ENCODE measurements at regions not wholly inside any gene's neighbourhood (a gene's known extent, or its start where the extent isn't known, plus 50 kb on each side); places are given as distances from the start of the nearest gene placed in this dataset.

GRCh38 chr1:94611681-94612475, 70.3 kb upstream of the F3 start:
- no peak for DNase-seq

- no peak for DNase-seq
Measured at GRCh38 chr1:94609619-94610018, 68.1 kb upstream of the F3 start.

- no peak for DNase-seq
Measured at GRCh38 chr1:94608852-94609530, 67.4 kb upstream of the F3 start.

DNA sequence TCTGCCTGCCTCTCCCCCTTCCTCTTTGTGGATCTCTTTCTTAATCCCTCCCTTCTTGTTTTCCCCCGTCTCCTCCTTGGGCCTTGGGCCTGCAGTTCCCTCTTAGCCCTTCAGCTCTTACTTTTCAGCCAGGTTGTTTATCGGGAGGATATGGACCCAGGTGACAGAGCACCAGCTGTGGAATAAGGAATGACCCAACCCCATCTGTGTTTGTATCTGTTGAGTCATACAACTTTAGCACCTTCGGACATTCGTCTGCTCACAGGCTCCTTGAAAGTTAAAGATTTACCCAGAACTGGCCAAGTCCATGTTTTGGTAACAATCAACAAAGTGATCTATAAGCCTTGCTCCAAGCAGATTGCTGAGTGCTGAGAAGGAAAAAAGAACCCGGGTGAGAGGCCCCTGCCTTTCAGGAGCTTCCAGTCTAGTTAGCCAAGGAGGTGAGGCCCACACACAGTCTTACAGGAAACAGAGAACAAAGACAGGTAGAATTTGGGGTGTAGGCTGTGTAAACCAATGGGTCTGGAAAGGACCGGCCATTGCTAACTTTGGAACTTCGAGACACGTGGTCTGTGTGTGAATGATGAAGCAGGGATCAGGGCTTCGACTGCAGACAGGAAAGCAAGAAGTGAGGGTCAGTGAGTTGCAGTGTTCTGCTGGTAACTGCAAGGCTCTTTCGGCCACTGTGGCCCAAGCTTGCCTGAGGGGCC, 66.7 kb upstream of the F3 start:
- DNase-seq: no peak

- DNase-seq: no peak
Measured at GRCh38 chr1:94607398-94607797, 65.8 kb upstream of the F3 start.

DNA sequence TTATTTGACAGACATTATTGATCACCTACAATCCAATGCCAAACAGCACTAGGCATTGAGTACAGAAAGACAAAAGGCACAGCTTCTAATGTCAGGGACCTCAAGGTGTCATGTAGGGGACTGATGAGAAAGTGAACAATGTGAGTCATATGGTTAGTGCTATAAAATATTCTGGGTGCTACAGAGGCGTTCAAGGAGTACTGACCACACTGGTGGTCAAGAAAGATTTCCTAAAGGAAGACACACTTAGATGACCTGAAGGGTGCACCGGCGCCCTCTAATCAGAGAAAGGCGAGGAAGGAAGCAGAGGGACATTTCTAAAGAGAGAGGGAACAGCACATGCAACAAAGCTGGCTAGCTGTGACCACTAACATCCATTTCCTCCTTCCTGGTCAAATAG, 64.9 kb upstream of the F3 start:
- DNase-seq: no peak

DNA sequence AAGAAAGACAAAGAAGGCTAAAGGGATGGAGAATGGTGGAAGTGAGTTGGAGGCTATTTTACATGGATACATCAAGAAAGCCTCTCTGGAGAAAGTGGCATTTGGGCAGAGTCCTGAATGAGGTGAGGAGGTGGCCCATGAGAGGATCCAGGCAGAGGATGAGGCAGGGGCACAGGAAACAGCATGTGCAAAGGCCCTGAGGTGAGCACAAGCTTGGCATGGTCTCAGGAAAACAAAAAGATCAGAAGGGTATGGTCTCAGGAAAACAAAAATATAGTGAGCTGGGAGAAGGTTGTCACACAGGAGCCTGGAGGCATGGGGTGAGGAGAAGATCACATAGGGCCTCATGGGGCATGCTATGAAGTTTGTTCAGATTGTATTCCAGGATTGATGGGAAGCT, 62.1 kb upstream of the F3 start:
- DNase-seq: no peak

DNA sequence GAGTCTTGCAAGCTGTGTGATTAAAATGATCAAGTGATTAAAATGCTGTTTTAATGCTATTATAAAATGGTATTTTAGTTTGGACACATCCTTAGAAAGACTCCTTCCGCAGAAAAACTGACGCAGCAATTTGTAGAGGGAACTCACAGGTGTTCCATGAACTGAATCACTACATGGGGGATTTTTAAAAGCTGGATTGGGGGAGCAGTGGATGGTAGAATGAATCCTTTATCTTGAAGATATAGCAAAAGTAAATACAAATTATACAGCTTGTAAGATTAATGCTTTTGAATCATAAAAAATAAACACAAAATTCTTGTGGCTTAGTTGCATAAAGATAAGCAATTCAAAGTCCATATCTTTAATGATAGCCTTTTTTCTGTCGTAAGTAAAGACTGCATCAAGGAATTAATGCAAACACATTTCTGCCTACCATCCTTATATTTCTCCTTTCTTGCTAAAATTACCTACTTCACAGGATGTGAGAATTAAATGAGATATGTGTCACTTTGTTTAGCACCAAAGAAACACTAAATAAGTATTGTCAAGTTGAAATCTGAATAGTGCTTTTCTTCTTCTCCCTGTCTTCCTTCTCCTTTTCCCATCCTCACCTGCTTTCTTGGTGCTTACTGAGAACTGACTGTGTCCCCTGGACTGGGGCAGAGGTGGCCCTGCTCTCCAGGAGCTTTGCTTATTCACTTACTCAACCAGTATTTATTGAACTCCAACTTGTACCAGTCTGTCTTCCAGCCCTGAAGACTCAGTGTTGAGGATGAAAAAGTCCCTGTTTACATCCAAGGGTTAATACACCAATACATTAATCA, 61.5 kb upstream of the F3 start:
- no peak for DNase-seq

DNA sequence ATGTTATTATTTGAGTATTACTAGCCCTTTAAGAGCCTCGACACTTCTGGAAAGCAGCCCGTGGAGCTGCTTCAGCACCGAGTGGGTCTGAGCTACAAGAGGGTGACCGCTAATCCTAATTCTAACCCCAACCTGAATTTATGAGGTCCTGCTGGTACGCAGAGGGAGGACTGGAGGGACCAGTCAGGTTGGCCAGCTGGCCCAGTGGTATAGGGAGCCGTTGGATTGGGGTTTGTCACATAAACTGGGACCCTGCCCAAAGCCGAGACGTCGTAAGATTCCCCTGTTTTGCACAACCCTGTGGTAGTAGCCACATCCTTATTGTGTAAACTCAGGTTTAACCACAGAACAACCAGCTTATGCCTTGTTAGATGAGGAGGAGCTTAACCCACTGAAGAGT, 60.8 kb upstream of the F3 start:
- peak; percentile 61 for DNase-seq

- no peak for DNase-seq
Measured at GRCh38 chr1:94600556-94600955, 59.0 kb upstream of the F3 start.

- DNase-seq: no peak
Measured at GRCh38 chr1:94599095-94599813, 57.7 kb upstream of the F3 start.

DNA sequence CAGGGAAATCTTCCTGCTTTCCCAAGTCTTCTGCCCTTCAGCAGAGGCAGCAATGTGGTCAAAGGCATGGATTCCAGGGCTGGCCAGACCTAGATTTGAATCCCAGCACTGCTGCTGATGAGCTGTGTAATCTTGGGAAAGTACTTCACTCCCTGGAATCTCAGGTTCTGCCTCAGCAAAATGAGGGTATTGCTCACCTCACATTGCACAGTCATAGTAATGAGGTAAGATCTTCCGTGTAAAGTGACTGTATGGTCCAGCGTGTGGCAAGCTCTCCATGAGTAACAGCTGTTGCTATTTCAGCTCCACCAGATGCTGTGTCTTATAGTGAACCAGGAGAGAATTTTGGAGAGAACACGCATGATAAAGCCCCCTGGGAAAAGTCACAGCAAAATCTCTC, 56.1 kb upstream of the F3 start:
- DNase-seq: no peak

DNA sequence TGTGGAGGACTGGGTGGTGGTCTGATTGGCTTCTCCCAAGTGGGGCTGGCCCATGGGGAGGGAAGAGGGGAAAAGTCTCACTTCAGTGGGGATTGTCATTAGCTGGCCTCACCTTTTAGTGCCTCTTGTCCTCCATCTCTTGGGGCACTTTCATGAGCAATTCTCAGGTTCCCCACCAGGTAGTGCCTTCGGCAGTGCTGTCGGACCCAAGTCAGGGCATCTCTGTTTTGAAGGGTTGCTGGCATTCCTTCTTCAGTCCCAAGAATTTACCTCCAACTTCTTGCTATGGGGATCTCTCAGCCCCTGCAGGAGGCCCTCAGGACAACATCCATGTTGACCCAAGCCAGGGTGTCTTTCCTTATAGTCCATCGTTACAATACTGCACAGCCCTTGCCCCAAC, 54.7 kb upstream of the F3 start:
- DNase-seq: no peak

DNA sequence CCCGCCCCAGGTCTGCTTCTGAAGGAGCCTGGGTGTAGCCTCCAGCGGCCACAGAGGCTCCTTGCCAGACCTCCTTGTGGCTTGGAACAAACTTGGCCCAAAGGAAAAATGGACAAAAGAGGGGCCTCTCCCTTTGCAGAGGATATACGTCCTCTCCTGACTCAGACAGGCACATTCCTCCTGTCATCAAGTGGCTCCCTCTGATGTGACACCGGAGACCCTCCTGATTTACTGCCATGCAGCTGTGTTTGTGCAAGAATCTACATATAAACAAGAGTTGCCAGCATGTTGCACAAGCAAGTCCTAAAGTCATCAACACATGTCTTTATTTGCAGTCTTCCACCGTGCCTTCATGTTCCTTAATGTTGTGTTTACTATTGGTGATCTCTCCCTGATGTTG, 54.1 kb upstream of the F3 start:
- no peak for DNase-seq

- DNase-seq: no peak
Measured at GRCh38 chr1:94593611-94594010, 52.1 kb upstream of the F3 start.

DNA sequence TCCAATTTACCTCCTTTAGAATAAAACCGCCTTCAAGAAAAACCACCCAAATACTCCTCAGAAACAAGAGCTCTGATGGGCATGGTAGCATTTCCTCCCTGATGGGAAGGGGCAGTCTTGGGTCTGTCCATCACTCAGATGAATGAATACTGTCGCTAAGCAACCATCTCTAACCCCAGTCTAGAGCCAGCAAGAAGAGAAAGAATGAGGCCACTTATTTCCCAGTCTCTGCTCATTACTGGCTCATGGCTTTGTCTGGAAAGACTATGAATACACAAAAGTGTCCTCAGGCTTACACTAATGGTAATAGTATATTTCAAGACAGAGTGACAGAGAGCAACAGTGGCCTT, 51.0 kb upstream of the F3 start:
- no peak for DNase-seq

DNA sequence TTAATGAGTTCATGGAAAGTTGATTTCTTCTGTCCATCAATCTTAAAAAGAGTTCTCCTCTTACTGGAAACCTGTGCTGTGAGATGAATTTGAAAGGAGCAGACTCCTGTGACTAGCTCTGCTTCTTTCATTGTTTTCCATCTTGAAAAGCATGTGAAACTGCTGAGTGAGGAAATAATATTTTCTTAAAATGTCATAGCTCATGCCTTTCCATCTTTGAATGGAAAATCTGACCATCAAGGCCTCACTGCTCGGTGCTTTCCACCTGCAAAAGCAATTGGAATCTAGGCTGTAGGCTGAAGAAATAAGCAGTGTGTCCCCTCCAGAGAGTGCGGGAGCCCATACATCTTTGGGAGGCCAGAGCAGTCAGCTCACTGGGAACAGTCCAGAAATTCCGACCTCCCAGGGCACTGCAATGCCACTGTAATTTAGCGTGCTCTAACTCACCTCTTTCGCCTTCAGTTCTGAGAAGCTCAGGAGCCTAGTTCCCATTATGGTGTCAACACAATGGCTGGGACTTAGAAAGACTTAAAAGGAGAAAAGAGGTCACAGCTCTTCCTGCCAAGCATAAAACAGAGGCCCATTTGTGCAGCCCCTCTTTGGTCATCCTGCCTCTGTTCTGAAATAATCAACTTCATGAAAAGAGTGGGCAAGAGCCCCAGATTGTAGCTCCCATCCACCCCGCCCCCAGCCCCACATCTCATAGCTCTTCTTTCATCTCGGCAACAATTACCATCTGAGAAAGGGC, 50.4 kb upstream of the F3 start:
- no peak for DNase-seq
